ENCODE measurements at regions not wholly inside any gene's neighbourhood (a gene's known extent, or its start where the extent isn't known, plus 50 kb on each side); places are given as distances from the start of the nearest gene placed in this dataset.

GRCh38 chr6:28758046-28758817, 165.6 kb downstream of the TRIM27 start:
- TF ChIP-seq, protein P1, sequence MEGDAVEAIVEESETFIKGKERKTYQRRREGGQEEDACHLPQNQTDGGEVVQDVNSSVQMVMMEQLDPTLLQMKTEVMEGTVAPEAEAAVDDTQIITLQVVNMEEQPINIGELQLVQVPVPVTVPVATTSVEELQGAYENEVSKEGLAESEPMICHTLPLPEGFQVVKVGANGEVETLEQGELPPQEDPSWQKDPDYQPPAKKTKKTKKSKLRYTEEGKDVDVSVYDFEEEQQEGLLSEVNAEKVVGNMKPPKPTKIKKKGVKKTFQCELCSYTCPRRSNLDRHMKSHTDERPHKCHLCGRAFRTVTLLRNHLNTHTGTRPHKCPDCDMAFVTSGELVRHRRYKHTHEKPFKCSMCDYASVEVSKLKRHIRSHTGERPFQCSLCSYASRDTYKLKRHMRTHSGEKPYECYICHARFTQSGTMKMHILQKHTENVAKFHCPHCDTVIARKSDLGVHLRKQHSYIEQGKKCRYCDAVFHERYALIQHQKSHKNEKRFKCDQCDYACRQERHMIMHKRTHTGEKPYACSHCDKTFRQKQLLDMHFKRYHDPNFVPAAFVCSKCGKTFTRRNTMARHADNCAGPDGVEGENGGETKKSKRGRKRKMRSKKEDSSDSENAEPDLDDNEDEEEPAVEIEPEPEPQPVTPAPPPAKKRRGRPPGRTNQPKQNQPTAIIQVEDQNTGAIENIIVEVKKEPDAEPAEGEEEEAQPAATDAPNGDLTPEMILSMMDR (IDR thresholded peaks at IDR 0.05) = no peak
- no peak for TF ChIP-seq POLR2A (IDR thresholded peaks at IDR 0.05)

All from adrenal gland (tissue), 5 donors.